ENCODE measurements at regions not wholly inside any gene's neighbourhood (a gene's known extent, or its start where the extent isn't known, plus 50 kb on each side); places are given as distances from the start of the nearest gene placed in this dataset.

GRCh38 chr5:171521679-171522078, 102.2 kb downstream of the FGF18 start:
- TF ChIP-seq POLR2AphosphoS5 (IDR thresholded peaks at IDR 0.05; ENCODE audit: low read depth, low read length) (no peak), SIN3A (IDR thresholded peaks at IDR 0.05; ENCODE audit: borderline replicate concordance, insufficient read depth, low read depth, low read length) (no peak)
- TF ChIP-seq, protein P1, sequence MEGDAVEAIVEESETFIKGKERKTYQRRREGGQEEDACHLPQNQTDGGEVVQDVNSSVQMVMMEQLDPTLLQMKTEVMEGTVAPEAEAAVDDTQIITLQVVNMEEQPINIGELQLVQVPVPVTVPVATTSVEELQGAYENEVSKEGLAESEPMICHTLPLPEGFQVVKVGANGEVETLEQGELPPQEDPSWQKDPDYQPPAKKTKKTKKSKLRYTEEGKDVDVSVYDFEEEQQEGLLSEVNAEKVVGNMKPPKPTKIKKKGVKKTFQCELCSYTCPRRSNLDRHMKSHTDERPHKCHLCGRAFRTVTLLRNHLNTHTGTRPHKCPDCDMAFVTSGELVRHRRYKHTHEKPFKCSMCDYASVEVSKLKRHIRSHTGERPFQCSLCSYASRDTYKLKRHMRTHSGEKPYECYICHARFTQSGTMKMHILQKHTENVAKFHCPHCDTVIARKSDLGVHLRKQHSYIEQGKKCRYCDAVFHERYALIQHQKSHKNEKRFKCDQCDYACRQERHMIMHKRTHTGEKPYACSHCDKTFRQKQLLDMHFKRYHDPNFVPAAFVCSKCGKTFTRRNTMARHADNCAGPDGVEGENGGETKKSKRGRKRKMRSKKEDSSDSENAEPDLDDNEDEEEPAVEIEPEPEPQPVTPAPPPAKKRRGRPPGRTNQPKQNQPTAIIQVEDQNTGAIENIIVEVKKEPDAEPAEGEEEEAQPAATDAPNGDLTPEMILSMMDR (IDR thresholded peaks at IDR 0.05): no peak

Data from Panc1 (cell line).